Activated CD8-positive, alpha-beta memory T cell treated with anti-CD3 and anti-CD28 coated beads, Interleukin-2, amount 50 U/mL, for 4 hours (primary cell): ENCODE measurements at regions not wholly inside any gene's neighbourhood (a gene's known extent, or its start where the extent isn't known, plus 50 kb on each side); places are given as distances from the start of the nearest gene placed in this dataset.
"Not testable (repeated sequence)": the region's sequence is repeated elsewhere in the genome, so short reads cannot be mapped to it uniquely, and the experiment has no call there.

Experiments
- DNase-seq: peaks from one replicate; pipeline ENCODE4 v3.0.0-alpha.2; 2020

DNA sequence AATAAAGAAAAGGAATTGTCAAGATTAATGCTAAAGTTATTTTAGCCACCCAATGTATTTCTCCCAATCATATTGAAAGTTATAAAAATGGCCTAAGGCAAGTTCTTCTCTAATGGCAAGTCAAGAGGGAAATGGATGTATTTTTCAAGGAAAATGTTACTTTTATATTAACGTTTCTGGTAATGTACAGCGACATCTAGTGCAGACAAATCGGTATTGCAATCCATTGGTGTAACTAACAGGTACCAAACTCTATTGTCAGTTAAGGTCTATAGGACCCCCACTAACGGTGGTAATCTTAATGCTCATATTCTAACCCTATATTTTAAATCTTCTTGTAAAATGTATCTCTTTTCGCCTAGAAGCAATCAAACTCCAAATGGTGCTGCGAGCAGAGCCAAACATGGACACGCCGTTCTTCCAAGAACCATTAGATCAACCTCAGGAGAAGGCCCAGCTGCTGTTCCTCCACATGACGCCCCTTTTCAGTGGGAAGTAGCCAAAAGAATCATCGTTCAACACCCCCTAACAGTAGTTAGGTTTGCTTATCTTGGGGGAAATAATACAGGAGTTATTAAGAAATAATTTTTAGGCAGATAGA is 98.5 kb upstream of the PABPC3 start:
- no peak for DNase-seq

DNA sequence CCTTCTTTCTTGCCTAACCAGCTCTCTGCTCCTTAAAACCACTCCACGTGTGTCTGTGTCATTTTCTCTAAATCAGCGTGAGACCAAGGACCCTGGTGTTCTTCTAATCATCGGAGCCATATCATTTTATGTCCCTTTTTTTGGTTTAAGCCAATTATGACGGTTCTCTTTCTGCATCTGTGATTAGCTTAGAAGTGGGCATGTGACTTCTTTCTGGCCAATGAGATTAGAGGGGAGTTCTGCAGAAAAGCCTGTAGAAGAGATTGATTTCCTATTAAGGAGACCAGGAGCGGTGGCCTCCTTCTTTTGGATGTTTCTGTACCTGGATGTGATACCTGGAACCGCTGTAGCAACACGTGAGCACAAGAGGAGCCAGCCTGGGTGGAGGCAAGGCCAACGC is 97.5 kb upstream of the PABPC3 start:
- DNase-seq = no peak

DNA sequence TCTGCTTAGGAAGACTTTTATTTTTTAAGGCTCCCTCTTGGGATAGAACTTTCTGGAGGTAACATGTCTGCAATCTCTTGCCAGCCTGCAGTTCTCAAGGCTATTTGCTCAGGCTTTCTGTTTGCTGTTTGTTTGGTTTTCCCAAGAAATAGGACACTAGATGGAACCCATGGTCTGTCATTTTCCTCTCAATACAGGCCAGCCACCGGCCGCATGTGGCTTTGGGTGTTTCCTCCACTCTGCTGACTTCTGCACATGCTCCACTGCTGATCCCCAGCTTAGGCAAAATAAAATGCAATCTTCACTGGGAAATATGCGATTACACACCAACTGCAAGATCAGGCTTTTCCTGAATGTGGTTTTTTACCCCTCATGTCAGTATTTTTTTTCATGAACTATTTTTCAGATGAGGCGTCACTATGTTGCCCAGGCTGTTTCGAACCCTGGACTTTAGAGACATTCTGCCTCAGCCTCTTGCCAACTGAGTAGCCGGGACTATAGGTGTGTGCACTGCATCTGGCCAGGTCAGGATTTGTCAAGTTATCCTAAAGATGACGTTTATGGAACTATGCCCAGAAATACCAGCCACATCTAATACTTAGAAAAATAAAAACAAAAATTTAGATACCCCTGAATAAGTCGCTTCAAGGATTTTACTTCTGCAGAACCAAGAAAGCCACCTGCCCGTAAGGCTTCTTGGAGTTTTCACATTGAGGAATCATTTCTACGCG is 94.3 kb upstream of the PABPC3 start:
- DNase-seq = no peak

DNA sequence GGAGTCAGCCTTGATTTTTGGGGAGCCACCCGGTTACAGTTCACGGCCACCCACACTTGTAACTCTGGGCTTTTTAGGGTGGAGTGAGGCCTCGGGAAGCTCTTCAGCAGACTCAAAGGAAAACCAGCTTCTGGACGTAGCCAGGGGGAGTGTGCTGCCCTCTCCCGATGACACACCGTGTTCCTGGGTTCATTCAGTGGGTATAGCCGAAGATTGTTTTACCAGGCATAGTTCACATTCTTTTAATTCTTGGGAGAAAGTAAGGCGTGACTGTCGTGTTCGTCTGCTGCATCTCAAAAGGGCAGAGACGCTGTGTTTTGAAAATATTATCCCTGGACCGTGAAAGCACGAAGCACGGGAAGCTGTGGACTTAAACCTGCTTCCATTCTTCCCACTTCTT is 93.6 kb upstream of the PABPC3 start:
- not testable (repeated sequence) for DNase-seq

DNA sequence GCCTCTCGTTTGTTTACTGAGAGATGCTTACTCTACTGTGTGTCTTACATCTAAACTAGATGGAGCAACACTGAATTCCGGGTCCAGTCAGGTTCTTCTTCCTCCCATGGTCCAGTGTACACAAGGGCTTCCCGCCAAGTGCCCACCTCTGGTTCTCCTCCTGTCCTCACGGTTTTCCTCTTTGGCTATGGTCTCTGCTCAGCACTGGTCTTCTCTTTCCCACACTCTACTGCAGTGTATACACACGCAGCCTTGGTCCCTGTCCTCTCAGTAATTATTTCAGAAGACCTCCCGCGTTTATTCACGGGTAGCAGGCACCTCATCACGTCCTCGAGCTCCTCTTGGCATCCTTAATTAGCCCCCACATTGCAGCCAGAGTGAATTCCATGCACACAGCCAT is 91.4 kb upstream of the PABPC3 start:
- not testable (repeated sequence) for DNase-seq

DNA sequence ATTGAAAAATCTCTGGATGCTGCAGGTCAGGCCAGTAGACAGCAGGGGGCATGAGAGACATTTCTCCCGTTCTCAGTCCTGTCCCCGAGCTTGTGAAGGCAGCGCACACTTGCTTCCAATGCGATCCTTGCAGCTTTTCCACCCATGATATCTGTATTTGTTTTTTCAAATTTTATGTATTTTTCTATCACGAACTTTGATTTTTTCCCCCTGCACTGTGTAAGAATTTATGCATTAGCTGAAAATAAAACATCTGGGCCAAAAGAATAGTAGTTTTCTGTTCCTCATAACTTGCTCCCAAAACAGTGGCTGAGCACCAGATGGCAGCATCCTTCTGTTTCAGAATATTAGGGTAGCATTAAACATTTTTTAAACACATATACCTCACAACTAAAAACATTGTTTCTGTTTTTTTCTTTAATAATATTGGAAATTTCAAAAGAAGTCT is 90.9 kb upstream of the PABPC3 start:
- not testable (repeated sequence) for DNase-seq

DNA sequence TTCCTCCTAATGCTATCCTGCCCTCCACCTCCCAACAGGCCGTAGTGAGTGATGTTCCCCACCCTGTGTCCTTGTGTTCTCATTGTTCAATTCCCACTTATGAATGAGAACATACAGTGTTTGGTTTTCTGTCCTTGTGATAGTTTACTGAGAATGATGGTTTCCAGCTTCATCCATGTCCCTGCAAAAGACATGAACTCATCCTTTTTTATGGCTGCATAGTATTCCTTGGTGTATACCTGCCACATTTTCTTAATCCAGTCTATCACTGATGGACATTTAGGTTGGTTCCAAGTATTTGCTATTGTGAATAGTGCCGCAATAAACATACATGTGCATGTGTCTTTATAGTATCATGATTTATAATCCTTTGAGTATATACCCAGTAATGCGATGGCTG is 88.5 kb upstream of the PABPC3 start:
- DNase-seq = not testable (repeated sequence)

DNA sequence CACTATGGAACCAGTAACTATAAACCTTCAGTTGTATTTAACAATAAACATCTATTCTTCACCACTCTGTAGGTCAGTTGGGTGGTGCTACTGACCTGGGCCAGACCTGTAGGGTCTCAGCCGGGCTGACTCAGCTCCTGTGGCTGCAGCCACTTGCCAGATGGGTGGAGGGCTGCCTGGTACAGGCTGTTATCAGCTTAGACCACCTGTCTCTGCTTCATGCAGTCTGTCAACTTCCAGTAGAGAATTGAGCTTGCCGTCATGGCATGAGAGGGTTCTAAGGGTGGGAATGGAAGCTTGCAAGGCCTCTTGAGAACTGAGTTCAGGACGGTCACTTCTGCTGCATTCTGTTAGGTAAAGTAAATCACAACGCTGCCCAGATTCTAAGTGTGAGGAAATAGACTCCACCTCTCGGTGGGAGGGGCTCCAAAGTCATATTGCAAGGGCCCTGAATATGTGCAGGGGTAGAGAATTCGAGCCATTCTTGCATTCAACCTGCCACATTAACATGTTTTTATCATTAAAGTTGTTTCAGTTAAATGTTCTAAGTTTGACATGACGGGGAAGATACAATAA is 81.5 kb upstream of the PABPC3 start:
- not testable (repeated sequence) for DNase-seq

DNA sequence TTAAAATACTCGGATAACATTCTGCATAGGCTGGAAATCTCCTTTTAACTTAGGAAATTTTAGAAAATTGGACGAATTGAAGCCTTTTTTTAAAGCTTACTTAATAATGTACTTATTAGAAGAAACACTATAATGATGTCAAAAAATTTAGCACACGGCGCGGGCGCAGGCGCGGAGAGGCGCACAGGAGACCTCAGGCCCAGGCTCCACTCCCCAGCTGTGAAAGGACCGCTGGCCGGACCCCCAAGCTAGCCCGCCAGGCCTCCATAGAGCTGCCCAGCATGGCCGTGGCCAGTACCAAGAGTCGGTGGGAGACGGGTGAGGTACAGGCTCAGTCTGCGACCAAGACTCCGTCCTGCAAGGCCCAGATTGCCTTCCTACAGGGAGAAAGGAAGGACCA is 78.8 kb upstream of the PABPC3 start:
- not testable (repeated sequence) for DNase-seq

DNA sequence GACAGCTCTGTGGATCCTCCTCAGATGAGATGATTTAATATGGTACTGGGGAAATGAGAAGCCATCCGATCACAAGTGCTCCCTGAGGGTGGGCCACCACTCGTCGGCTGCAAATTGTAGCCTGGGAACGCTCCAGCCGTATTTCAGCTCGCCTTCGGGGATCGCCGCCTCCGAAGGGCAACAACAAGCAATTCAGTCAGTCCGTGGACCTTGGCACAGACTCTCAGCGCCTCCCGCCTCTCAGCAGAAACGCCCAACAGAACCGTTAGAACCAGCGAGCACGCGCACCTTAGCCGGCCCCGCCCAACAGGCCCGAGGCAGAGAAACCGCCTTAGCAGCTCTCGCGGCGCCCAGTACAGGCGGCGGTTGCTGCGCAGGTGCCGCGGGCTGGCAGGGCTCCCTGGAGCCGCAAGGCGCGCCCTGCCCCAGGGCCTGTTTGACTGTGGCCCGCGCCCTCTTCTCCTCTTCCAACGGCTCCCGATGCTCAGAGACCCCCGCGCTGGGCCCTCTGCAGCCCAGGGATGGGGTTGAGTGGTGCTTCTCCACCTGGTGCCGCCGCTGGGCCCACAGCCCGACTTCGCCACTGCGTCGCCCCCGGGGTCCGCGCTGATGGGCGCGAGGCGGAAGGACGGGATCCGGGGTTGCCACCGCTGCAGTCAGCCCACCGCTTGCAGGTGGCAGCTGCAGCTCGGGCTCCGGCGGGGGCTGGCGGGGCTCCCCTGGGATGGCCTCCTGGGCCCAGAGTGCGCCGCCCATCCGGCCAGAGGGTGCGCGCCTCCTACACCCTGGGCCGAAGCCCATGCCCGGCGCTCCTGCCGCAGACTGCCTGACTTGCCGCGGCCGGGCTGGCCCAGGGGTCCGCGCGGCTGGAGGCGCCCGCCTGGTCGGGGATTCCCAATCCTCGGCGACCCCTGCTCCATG is 77.9 kb upstream of the PABPC3 start:
- not testable (repeated sequence) for DNase-seq

DNA sequence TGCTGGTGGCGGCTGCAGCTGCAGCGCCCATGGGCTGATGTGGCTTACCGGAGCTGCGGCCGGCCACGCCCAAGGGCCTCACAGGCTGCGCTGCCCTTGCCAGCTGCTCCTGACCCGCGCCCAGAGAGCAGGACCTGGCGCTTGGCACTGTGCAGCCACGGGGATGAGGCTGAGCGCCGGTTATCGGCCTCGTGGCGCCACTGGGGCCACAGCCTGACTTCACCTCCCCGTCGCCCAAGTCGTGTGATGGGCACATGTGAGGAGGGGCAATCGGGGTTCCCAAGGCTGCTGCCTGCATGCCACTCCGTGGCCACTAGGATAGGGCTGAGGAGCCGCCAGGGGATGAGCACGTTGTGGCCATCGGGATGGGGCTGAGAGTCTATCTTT is 77.2 kb upstream of the PABPC3 start:
- DNase-seq = no peak

DNA sequence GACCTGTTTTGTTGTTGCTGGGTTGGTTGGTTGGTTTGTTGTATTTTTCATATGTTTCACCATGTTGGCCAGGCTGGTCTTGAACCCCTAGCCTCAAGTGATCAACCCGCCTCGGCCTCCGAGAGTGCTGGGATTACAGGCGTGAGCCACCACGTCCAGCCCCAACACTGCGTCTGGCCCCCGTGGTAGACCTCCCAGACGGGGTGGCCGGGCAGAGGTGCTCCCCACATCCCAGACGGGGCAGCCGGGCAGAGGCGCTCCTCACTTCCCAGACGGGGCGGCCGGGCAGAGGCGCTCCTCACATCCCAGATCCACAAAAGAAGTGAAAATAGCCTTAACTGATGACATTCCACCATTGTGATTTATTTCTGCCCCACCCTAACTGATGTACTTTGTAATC is 76.2 kb upstream of the PABPC3 start:
- DNase-seq = not testable (repeated sequence)

DNA sequence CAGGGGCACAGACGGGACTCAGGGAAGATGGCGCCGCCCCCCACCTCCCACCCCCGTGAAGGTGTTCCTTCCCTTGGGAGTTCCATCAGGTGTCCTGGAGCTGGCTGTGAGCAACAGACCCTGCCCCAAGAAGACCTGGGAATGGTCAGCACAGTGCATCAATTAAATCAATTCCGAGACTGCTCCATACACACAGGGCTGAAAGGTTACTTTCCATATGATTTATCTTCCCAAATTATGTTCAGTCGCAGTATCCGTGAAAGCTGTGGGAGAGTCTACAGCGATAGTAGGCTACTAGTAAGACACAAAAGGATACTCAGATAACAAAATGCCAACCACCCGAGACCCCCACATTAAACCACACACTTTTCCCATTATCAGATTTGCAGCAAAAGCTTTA is 71.8 kb upstream of the PABPC3 start:
- DNase-seq = no peak

DNA sequence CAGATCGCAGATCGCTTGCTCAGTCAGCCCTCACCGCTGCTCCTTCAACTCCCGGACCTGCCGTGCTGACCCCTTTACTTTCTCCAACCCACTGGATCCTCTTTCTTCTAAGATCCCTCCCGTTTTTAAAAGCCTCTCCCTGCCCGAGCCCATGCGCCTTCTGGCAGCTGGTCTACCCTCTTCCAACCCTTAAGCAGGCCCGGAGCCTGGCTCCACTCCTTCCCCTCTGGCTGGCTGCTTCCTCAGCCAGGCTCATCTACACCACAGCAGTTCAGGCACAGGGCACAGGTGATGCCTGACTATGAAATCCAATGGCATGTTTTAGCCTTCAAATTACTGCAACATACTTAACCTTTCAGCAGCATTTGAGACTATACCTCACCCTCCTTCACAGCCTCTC is 63.8 kb upstream of the PABPC3 start:
- no peak for DNase-seq

DNA sequence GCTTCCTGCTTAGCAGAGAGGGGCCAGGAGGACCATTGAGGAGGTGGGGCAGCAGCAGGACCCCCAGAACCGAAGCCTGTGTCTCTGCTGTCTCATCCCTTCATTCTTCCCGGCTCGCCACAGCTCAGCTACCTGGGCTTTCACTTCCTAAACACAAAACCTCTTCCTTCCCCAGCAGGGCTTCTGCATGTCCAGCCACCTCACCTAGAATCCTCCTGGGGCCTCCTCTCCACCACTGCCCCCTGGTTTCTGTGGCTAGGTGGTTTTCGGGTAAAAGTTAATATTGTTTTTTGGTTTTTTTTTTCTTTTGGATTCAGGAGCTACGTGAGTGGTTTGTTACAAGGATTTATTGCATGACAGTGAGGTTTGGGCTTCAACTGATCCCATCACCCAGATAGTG is 61.8 kb upstream of the PABPC3 start:
- DNase-seq = no peak

DNA sequence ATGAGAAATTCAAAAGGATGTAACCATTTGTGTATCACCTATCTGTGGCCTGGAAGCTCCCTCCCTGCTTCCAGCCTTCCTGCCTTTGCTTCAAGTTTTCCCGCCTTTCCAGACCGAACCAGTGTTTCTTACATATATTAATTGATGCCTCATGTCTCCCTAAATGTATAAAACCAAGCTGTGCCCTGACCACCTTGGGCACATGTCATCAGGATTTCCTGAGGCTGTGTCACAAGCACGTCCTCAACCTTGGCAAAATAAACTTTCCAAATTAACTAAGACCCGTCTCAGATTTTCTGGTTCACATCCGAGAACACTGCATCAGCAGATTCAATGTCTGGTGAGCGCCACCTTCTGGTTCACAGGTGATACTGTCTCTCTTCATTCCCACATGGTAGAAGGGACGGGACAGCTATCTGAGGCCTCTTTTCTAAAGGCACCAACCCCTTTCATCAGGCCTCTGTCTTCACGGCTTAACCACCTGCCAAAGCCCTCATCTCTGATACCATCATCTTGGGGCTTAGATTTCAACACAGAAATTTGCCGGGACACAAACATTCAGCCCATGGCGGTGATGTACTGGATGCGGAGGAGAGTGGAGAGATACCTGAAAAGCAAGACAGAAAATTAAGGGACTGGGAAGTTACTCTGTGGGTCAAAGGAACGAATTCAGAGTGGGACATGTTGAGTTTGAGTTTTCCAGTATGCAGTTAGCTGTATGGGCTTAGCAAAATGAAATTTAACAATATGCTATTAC is 58.7 kb upstream of the PABPC3 start:
- DNase-seq = peak; percentile 22

DNA sequence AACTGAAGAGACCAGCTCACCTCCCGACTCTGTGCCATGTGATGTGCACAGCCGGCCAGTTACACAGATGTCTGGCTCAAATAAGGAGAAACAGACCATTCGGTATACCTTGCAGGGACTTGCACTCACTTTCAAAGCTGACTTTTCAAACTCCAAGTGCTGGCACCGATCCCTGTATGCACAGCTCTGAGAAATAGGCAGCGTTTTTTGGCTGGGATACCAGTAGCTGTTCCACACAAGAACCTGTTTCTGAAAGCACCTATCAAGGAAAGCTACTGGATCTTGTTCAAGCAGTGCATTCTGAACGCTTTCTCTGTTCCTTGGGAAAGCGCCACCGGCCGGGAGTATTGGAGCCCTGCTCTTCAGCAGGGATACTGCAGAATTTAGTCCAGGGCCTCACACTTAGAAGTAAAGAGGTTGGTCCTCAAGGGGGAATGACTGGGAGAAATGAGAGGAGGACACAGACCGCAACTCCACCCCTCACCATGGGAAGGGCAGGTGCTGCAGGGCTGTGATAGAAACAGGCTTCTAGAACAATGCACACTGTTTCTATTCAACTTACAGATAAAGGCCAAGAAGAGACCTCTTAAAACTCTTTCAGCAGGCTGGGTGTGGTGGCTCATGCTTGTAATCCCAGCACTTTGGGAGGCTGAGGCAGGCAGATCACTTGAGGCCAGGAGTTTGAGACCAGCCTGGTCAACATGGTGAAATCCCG is 53.6 kb upstream of the PABPC3 start:
- no peak for DNase-seq

DNA sequence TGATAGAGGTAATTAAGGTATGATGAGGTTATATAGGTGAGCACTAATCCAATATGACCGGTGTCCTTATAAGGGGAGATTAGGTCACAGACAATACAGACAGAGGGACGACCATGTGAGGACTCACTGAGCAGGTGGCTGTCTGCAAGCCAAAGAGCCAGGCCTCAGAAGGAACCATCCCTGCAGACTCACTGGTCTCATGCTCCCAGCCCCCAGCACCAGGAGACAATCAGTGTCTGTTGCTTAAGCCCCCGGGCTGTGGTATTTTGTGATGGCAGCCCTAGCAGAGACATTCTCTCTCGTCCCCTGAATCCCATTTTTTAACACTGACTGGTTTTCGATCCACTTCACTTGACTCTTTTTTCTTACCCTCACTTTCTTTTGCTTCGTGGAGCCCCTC is 51.9 kb upstream of the PABPC3 start:
- no peak for DNase-seq
